ENCODE measurements at regions not wholly inside any gene's neighbourhood (a gene's known extent, or its start where the extent isn't known, plus 50 kb on each side); places are given as distances from the start of the nearest gene placed in this dataset.
"Not testable (repeated sequence)": the region's sequence is repeated elsewhere in the genome, so short reads cannot be mapped to it uniquely, and the experiment has no call there.

DNA sequence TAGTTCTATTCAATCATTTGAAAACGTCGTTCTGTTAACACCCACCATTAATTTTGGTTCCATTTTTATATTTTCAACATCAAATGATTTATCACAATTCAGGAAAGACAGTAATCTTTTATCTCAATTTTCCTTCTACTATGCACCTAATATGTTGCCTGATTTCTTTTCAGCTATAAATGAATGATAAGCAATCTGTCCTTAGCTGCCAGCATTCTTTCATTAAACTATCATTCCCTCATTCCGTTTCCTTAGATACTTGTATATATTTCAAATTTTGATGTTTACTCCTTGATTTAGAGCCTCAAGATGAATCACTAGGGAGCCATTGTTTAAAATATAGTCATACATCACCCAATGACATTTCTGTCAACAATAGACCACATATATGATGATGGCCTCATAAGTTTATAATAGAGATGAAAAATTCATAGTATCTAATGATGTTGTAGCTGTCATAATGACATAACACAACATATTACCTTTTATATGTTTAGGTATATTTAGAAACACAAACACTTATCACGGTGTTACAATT is 661.7 kb downstream of the IPMK start:
- DNase-seq (ENCODE audit: low read depth), result no peak
- no peak for TF ChIP-seq CTCF (IDR thresholded peaks at IDR 0.05; ENCODE audit: control insufficient read depth, extremely low read depth, insufficient read depth)
- H3K4me3 ChIP-seq (ENCODE audit: low read depth, low read length), result no peak overlapping the region

GRCh38 chr10:57599440-57599839 is 668.3 kb downstream of the IPMK start:
- DNase-seq (ENCODE audit: low read depth), result no peak
- no peak overlapping the region for H3K4me3 ChIP-seq (ENCODE audit: low read depth, low read length)
- no peak for TF ChIP-seq CTCF (IDR thresholded peaks at IDR 0.05; ENCODE audit: control insufficient read depth, extremely low read depth, insufficient read depth)

DNA sequence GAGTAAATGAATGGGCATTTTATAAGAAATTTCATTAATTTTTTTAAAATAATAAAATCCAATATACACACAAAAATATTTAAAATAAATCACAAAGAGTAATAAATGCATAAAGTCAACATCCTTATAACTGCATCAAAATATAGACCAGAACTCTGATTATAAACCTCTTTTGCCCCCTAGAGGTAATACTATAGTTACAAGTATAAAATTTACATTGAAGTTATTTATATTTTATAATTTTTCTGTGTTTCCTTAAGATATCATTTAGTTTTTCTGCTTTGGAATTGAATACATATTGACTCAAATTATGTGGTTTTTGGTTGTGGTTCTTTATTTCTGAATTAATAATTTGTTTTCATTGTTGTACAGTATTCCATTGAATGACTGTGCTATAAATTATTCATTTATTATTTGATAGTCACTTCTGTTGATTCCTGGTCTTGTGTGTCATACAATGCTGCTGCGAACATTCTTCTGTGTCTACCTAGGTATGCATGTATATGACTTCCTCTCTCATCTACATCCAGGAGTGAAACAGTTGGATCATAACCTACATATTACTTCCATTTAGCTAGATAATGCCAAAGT is 673.6 kb downstream of the IPMK start:
- peak; percentile 40 for TF ChIP-seq CTCF (IDR thresholded peaks at IDR 0.05; ENCODE audit: control insufficient read depth, extremely low read depth, insufficient read depth)

GRCh38 chr10:57579926-57580325 is 687.8 kb downstream of the IPMK start:
- peak; percentile 17 for DNase-seq (ENCODE audit: low read depth)
- TF ChIP-seq CTCF (IDR thresholded peaks at IDR 0.05; ENCODE audit: control insufficient read depth, extremely low read depth, insufficient read depth), result peak; percentile 61
- H3K4me3 ChIP-seq (ENCODE audit: low read depth, low read length), result no peak overlapping the region

More for the DNA sequence above, 673.6 kb downstream of the IPMK start:
- no peak overlapping the region for H3K4me3 ChIP-seq (ENCODE audit: low read depth, low read length)
- DNase-seq (ENCODE audit: low read depth), result no peak

DNA sequence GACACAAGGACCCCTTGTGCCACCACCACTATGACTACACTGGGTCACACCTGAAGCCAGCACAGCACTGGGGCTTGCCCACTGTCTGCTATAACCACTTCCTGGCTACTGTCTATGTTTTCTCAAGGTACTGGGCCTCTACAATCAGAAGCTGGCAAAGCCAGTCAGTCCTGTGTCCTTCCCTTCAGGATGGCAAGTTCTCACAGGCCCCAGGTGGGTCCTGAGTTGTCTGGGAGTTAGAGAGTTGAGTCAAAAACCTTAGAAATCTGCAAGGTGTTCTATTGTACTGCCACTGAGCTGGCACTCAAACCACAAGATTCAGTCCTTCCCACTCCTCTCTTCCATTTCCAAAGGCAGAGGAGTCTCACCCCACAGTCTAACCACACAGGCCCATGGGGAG is 705.5 kb downstream of the IPMK start:
- DNase-seq (ENCODE audit: low read depth), result no peak
- H3K4me3 ChIP-seq (ENCODE audit: low read depth, low read length), result no peak overlapping the region
- no peak for TF ChIP-seq CTCF (IDR thresholded peaks at IDR 0.05; ENCODE audit: control insufficient read depth, extremely low read depth, insufficient read depth)

DNA sequence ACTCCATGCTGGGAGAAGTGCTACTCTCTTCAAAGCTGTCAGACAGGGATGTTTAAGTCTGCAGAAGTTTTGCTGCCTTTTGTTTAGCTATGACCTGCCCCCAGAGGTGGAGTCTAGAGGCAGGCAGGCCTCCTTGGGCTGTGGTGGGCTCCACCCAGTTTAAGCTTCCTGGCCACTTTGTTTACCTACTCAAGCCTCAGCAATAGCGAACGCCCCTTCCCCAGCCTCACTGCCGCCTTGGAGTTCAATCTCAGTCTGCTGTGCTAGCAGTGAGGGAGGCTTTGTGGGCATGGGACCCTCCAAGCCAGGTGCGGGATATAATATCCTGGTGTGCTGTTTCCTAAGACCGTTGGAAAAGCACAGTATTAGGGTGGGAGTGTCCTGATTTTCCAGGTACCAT is 715.9 kb downstream of the IPMK start:
- not testable (repeated sequence) for H3K4me3 ChIP-seq (ENCODE audit: low read depth, low read length); DNase-seq (ENCODE audit: low read depth)

- no peak overlapping the region for H3K4me3 ChIP-seq (ENCODE audit: low read depth, low read length)
- TF ChIP-seq CTCF (IDR thresholded peaks at IDR 0.05; ENCODE audit: control insufficient read depth, extremely low read depth, insufficient read depth), result no peak
- no peak for DNase-seq (ENCODE audit: low read depth)
Measured at GRCh38 chr10:57535306-57535705, 732.4 kb downstream of the IPMK start.
